Neural progenitor cell (in vitro differentiated cells): ENCODE measurements at regions not wholly inside any gene's neighbourhood (a gene's known extent, or its start where the extent isn't known, plus 50 kb on each side); places are given as distances from the start of the nearest gene placed in this dataset.

ENCODE experiments used
- DNase-seq: peaks from one replicate; pipeline ENCODE4 v3.0.0-alpha.2; 2016; ENCODE audit warnings: low spot score
- H2AFZ ChIP-seq: fragments of 200-600 bp; sonication (generic); replicated peaks from 2 replicates; pipeline ENCODE4 v1.6.1; 2016; ENCODE audit warnings: antibody characterized with exemption
- H3F3A ChIP-seq: fragments of 200-600 bp; sonication (generic); 2 replicates; pipeline ENCODE4 v1.6.1; 2016; ENCODE audit warnings: antibody characterized with exemption, low read depth
- H3K27ac ChIP-seq: fragments of 200-600 bp; sonication (generic); 2 replicates; pipeline ENCODE4 v1.5.1; 2016; ENCODE audit warnings: mild to moderate bottlenecking
- H3K27me3 ChIP-seq: fragments of 200-600 bp; sonication (generic); 2 replicates; pipeline ENCODE4 v1.6.1; 2016; ENCODE audit warnings: mild to moderate bottlenecking, moderate library complexity
- H3K36me3 ChIP-seq: fragments of 200-600 bp; sonication (generic); 2 replicates; pipeline ENCODE4 v1.5.1; 2016
- H3K4me1 ChIP-seq: fragments of 200-600 bp; sonication (generic); 2 replicates; pipeline ENCODE4 v1.6.1; 2016; ENCODE audit warnings: mixed run types
- H3K4me2 ChIP-seq: fragments of 200-600 bp; sonication (generic); 2 replicates; pipeline ENCODE4 v1.6.1; 2016
- H3K4me3 ChIP-seq: fragments of 200-600 bp; sonication (generic); 2 replicates; pipeline ENCODE4 v1.5.1; 2016
- H3K79me2 ChIP-seq: fragments of 200-600 bp; sonication (generic); 2 replicates; pipeline ENCODE4 v1.6.1; 2016; ENCODE audit warnings: low read depth
- H3K9ac ChIP-seq: fragments of 200-600 bp; sonication (generic); 2 replicates; pipeline ENCODE4 v1.6.1; 2016
- H3K9me3 ChIP-seq: fragments of 200-600 bp; sonication (generic); 2 replicates; pipeline ENCODE4 v1.5.1; 2016; ENCODE audit warnings: low read depth
- H4K20me1 ChIP-seq: fragments of 200-600 bp; sonication (generic); 2 replicates; pipeline ENCODE4 v1.6.1; 2016; ENCODE audit warnings: low read depth
- H3K27ac Mint-ChIP-seq: 3 replicates; pipeline ENCODE4 v1.8.0; 2021; ENCODE audit warnings: mixed read lengths
- H3K27me3 Mint-ChIP-seq: 2 replicates; pipeline ENCODE4 v1.8.0; 2022; ENCODE audit warnings: low read depth, mild to moderate bottlenecking, inconsistent platforms, moderate library complexity, mixed read lengths; ENCODE audit not compliant: insufficient read depth
- H3K36me3 Mint-ChIP-seq: 3 replicates; pipeline ENCODE4 v1.8.0; 2021; ENCODE audit warnings: mixed read lengths
- H3K4me1 Mint-ChIP-seq: 3 replicates; pipeline ENCODE4 v1.8.0; 2021; ENCODE audit warnings: mixed read lengths
- H3K4me3 Mint-ChIP-seq: 3 replicates; pipeline ENCODE4 v1.8.0; 2021; ENCODE audit warnings: mild to moderate bottlenecking, moderate library complexity, mixed read lengths
- H3K9me3 Mint-ChIP-seq: 3 replicates; pipeline ENCODE4 v1.8.0; 2020; ENCODE audit warnings: mixed read lengths
- EZH2 ChIP-seq: fragments of 200-600 bp; sonication (generic); IDR thresholded peaks from 2 replicates; pipeline ENCODE4 v1.6.1; 2017; ENCODE audit warnings: antibody characterized with exemption, mild to moderate bottlenecking, moderate library complexity
- EZH2phosphoT487 ChIP-seq: fragments of 200-600 bp; sonication (generic); IDR thresholded peaks from 2 replicates; pipeline ENCODE4 v1.6.1; 2017; ENCODE audit warnings: antibody characterized with exemption
- TF ChIP-seq, protein P1 (sequence below): fragments of 200-600 bp; sonication (generic); IDR thresholded peaks from 2 replicates; pipeline ENCODE4 v1.5.1; 2017; ENCODE audit warnings: antibody characterized with exemption, mild to moderate bottlenecking

DNA sequence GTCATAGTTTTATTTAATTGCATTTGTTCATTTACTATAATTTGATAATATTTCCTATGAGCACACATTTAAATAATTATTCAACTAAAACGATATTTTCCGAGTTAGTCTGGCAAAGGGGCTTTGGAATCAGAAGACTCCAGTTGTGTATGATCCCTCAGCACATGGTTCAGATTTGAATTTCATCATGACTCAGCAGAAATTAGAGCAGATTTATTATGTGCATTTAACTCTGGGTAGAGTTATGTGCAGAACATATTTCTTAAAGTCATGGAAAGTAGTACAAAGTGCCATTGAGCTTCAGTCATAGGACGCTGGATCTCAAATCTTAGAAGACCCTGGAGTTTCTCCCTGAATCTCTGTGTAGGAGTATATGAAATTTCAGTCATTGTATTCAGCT lies 106.7 kb downstream of the ADCYAP1 start:
- H3K4me3 ChIP-seq: no peak overlapping the region
- no peak overlapping the region for H3K4me2 ChIP-seq
- no peaks in the 10 kb centered on the region for H4K20me1 ChIP-seq
- H3K9ac ChIP-seq: no peak overlapping the region
- H3K79me2 ChIP-seq: no peaks in the 10 kb centered on the region
- H3K36me3 ChIP-seq: no peaks in the 10 kb centered on the region
- peaks cover 37% of the 10 kb centered on the region for H3K4me1 ChIP-seq
- H2AFZ ChIP-seq: no peak overlapping the region
- no peak overlapping the region for H3K27ac Mint-ChIP-seq
- TF ChIP-seq EZH2 (no peak), EZH2phosphoT487 (no peak)
- no peaks in the 10 kb centered on the region for H3K27me3 ChIP-seq
- no peaks in the 10 kb centered on the region for H3K36me3 Mint-ChIP-seq
- peaks cover 3% of the 10 kb centered on the region for H3K27me3 Mint-ChIP-seq
- no peak overlapping the region for H3K4me3 Mint-ChIP-seq
- peaks cover 8% of the 10 kb centered on the region for H3F3A ChIP-seq
- no peak overlapping the region for H3K27ac ChIP-seq
- no peak for DNase-seq
- no peaks in the 10 kb centered on the region for H3K9me3 ChIP-seq
- H3K9me3 Mint-ChIP-seq: no peaks in the 10 kb centered on the region
- peaks cover 15% of the 10 kb centered on the region for H3K4me1 Mint-ChIP-seq

DNA sequence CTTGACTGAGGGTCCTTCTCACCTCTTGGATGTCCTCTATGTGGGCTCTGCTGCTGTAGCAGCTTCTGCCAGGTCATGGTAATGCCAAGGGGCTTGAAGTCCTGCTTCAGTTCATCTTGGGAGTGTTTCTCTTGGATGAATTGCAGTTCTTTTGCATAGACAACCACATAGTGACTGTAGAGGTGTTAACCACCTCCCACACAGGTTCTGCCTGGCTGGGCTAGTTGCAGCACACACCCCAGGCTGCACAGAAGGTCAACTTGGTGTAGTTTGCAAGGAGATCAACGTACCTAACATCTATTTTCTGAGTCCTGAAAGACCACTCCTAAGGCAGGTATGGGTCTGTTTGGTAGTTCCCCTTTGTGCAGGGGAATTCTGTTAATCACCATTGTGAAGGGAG lies 108.1 kb downstream of the ADCYAP1 start:
- Mint-ChIP-seq H3K4me3 (no peak overlapping the region), H3K9me3 (no peaks in the 10 kb centered on the region), H3K4me1 (peaks cover 29% of the 10 kb centered on the region), H3K36me3 (no peaks in the 10 kb centered on the region), H3K27me3 (peaks cover 3% of the 10 kb centered on the region), H3K27ac (no peak overlapping the region)
- no peaks in the 10 kb centered on the region for H3K36me3 ChIP-seq
- no peak overlapping the region for H3K4me3 ChIP-seq
- H3K4me2 ChIP-seq: no peak overlapping the region
- peaks cover 51% of the 10 kb centered on the region for H3K4me1 ChIP-seq
- peaks cover 14% of the 10 kb centered on the region for H3F3A ChIP-seq
- no peak overlapping the region for H3K9ac ChIP-seq
- no peak for TF ChIP-seq EZH2
- TF ChIP-seq, protein P1, sequence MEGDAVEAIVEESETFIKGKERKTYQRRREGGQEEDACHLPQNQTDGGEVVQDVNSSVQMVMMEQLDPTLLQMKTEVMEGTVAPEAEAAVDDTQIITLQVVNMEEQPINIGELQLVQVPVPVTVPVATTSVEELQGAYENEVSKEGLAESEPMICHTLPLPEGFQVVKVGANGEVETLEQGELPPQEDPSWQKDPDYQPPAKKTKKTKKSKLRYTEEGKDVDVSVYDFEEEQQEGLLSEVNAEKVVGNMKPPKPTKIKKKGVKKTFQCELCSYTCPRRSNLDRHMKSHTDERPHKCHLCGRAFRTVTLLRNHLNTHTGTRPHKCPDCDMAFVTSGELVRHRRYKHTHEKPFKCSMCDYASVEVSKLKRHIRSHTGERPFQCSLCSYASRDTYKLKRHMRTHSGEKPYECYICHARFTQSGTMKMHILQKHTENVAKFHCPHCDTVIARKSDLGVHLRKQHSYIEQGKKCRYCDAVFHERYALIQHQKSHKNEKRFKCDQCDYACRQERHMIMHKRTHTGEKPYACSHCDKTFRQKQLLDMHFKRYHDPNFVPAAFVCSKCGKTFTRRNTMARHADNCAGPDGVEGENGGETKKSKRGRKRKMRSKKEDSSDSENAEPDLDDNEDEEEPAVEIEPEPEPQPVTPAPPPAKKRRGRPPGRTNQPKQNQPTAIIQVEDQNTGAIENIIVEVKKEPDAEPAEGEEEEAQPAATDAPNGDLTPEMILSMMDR: no peak
- no peak for TF ChIP-seq EZH2phosphoT487
- H3K27ac ChIP-seq: no peak overlapping the region
- no peak for DNase-seq
- no peaks in the 10 kb centered on the region for H3K27me3 ChIP-seq
- H3K9me3 ChIP-seq: no peaks in the 10 kb centered on the region
- no peak overlapping the region for H2AFZ ChIP-seq
- no peaks in the 10 kb centered on the region for H3K79me2 ChIP-seq
- H4K20me1 ChIP-seq: no peaks in the 10 kb centered on the region

DNA sequence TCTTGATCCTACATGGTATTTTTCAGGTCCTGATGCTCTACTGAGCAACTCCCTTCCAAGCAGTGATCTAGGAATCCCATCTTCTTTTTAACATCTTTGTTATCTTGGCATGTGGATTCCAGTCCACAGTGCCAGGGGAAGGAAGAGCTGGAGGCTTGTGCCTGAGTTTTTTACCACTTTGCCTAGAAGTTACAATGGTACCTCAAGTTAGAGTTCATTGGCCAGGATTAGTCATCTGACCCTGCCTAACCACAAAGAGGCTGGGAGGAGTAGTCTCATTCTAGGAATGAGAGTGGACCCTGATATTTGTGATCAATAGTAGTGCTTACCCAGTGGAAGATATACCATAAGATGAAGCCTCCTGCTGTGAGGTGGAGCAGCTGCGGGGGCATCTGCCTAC lies 109.3 kb downstream of the ADCYAP1 start:
- TF ChIP-seq, protein P1: no peak
- TF ChIP-seq EZH2 (no peak), EZH2phosphoT487 (no peak)
- peak overlapping the region; percentile 61 for H3K27ac Mint-ChIP-seq
- no peaks in the 10 kb centered on the region for H3K9me3 Mint-ChIP-seq
- no peak overlapping the region for H3K4me3 Mint-ChIP-seq
- Histone ChIP-seq H3K9me3 (no peaks in the 10 kb centered on the region), H3K36me3 (no peaks in the 10 kb centered on the region), H3K27ac (no peak overlapping the region), H3K4me3 (no peak overlapping the region), H3K79me2 (peaks cover 1% of the 10 kb centered on the region), H3F3A (peaks cover 20% of the 10 kb centered on the region), H4K20me1 (peaks cover 10% of the 10 kb centered on the region), H3K4me1 (peaks cover 63% of the 10 kb centered on the region), H3K9ac (no peak overlapping the region), H2AFZ (no peak overlapping the region), H3K4me2 (no peak overlapping the region), H3K27me3 (no peaks in the 10 kb centered on the region)
- peaks cover 3% of the 10 kb centered on the region for H3K27me3 Mint-ChIP-seq
- peaks cover 38% of the 10 kb centered on the region for H3K4me1 Mint-ChIP-seq
- no peak for DNase-seq
- no peaks in the 10 kb centered on the region for H3K36me3 Mint-ChIP-seq

DNA sequence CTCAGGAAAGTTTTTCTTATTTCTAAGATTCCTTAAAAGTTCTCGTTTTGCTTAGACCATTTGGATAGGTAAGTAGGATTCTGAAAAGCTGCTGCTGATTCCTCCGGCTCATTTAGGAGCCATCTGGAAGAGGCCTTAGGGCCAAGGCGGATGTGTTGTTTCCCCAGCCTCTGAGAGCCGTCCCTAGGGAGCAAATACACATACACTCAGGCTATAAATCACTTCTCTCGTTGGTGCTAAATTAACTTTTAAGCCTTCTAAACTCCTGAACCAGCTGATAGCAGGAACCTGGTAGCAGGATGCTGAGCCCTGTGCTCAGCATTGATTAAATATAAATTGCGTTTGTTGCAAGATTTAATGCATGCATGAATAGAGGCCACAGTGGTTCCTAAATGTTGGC lies 109.8 kb downstream of the ADCYAP1 start:
- Histone ChIP-seq H3K79me2 (peaks cover 6% of the 10 kb centered on the region), H3K4me1 (peaks cover 68% of the 10 kb centered on the region), H2AFZ (no peak overlapping the region), H3K36me3 (no peaks in the 10 kb centered on the region), H3K27ac (peak overlapping the region; percentile 14), H4K20me1 (peaks cover 13% of the 10 kb centered on the region), H3K9me3 (no peaks in the 10 kb centered on the region), H3K4me2 (no peak overlapping the region), H3F3A (peaks cover 20% of the 10 kb centered on the region), H3K4me3 (no peak overlapping the region), H3K9ac (no peak overlapping the region), H3K27me3 (no peaks in the 10 kb centered on the region)
- Mint-ChIP-seq H3K9me3 (no peaks in the 10 kb centered on the region), H3K4me3 (no peak overlapping the region), H3K27me3 (peaks cover 3% of the 10 kb centered on the region), H3K27ac (no peak overlapping the region), H3K4me1 (peaks cover 40% of the 10 kb centered on the region), H3K36me3 (no peaks in the 10 kb centered on the region)
- no peak for DNase-seq
- TF ChIP-seq EZH2phosphoT487 (no peak), EZH2 (no peak)
- TF ChIP-seq, protein P1: no peak
